Cardiac septum (tissue), 1 donor: ENCODE measurements at regions not wholly inside any gene's neighbourhood (a gene's known extent, or its start where the extent isn't known, plus 50 kb on each side); places are given as distances from the start of the nearest gene placed in this dataset.
"Not testable (repeated sequence)": the region's sequence is repeated elsewhere in the genome, so short reads cannot be mapped to it uniquely, and the experiment has no call there.

Experiments used
- DNase-seq: peaks from one replicate; pipeline ENCODE4 v3.0.0-alpha.2; 2020; ENCODE audit warnings: low spot score
- intact Hi-C: fragments of 100-400 bp; cut with DNase I; formaldehyde crosslinking; loops from one replicate; pipeline ENCODE4 v1.14.0; 2022
- donor health status: DM: no; HTN: no; CAD: no.

DNA sequence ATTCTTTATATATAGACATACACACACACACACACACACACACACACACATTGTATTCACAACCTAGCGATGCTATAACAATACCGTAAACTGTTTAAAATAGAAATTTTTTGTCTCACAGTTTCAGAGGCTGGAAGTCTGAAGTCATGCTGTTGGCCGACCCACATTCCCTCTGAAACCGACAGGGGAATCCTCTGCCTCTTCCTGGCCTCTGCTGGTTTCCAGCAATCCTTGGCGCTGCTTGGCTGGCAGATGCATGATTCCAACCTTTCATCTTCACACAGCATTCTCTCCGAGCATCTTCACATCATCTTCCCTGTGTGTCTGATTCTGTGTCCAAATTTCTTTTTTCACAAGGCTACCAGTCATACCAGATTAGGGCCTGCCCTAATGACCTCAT is 94.8 kb downstream of the CCDC71L start:
- intact Hi-C loops: no loop called here
- no peak for DNase-seq

- DNase-seq: no peak
- intact Hi-C loops: no loop called here
These were observed 95.5 kb downstream of the CCDC71L start for GRCh38 chr7:106565428-106565827.

- no peak for DNase-seq
- intact Hi-C loops: no loop called here
These were observed 97.3 kb downstream of the CCDC71L start for GRCh38 chr7:106563466-106564150.

- intact Hi-C loops: no loop called here
These were observed 98.1 kb downstream of the CCDC71L start for GRCh38 chr7:106562711-106563366.

DNA sequence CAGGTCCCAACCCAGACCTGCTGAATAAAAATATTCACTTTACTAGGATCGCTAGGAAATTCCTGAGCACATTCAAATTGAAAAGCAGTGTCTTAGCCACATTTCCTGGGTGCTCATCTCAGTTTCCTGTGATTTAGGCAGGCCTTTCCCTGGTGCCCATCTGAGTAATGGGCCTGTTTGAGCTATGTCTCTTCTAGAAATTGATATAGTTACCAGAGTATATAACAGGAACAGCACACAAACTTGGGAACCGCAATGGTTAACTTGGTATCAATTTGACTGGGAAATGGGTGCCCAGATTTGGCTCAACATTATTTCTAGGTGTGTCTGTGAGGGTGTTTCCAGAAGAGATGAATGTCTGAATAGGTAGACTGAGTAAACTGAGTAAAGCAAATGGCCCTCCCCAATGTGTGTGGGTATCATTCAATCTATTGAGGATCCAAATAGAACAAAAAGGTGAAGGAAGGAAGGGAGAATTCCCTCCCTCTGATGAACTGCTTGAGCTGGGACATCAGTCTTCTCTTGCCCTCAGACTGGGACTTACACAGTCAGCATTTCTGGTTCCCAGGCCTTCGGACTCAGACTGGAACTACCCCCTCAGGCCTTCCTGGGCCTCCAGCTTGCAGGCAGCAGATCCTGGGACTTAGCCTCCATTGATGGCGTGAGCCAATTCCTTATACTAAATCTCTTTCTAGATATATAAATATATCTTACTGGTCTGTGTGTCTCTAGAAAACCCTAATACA is 99.1 kb downstream of the CCDC71L start:
- intact Hi-C loops: no loop called here
- DNase-seq: no peak

More at GRCh38 chr7:106562711-106563366, 98.1 kb downstream of the CCDC71L start:
- DNase-seq: no peak

DNA sequence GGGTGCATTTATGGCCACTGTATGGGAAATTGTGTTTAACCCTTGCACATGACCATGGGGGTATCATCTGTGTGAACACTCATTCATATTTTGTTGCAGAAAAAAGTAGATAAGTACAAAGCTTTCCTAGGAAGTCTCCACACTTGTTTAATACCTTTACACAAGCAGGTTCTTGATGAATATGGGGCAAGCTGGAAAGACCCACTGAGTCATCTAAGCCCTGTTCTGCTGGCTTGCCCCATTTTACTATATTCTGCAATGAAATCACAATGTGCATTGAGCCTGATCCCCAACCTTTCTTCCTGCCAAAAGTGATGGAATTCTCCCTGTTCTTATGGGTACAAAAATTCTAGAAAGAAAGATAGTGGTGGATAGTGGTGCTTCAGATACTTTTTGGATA is 99.8 kb downstream of the CCDC71L start:
- intact Hi-C loops: no loop called here
- no peak for DNase-seq

DNA sequence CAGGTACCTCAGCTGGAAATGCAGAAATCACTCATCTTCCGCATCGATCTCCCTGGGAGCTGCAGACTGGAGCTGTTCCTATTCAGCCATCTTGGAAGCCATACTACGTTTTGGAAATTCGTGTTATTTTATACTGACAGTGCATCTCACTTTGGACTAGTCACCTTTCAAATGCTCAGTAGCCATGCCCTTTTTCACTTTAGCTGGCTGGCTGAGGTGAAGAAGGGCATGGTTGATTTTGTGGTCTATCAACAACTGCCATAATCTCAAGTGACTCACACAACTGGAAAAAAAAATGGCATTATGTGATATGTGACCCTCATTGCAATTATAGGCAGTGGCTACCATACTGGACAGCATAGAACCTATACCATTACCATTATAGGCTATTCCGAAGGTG is 100.5 kb downstream of the CCDC71L start:
- intact Hi-C loops: no loop called here
- DNase-seq: no peak

GRCh38 chr7:106556244-106556643 is 104.7 kb downstream of the CCDC71L start:
- DNase-seq, intact Hi-C loops: not testable (repeated sequence)

- DNase-seq, intact Hi-C loops: not testable (repeated sequence)
These were observed 106.3 kb downstream of the CCDC71L start for GRCh38 chr7:106554623-106555022.

DNA sequence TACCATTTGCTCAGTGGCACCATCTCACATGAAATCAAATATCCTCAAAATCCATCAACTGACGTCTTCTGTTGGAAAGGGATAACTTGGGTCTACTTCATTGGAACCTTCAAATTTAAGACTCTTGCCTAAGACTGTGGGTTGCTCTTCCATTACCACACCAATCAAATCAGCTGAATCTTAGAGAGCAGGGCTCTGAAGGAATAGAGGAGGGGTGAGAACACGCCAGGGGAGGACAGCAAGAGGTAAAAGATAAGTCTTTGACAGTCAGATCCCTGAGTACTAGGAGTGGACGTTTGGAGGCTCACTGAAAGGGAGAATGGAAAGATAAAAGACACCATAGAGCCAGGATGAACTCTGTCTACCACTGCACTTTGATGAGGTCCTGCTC is 107.5 kb downstream of the CCDC71L start:
- DNase-seq: no peak
- intact Hi-C loops: no loop called here

DNA sequence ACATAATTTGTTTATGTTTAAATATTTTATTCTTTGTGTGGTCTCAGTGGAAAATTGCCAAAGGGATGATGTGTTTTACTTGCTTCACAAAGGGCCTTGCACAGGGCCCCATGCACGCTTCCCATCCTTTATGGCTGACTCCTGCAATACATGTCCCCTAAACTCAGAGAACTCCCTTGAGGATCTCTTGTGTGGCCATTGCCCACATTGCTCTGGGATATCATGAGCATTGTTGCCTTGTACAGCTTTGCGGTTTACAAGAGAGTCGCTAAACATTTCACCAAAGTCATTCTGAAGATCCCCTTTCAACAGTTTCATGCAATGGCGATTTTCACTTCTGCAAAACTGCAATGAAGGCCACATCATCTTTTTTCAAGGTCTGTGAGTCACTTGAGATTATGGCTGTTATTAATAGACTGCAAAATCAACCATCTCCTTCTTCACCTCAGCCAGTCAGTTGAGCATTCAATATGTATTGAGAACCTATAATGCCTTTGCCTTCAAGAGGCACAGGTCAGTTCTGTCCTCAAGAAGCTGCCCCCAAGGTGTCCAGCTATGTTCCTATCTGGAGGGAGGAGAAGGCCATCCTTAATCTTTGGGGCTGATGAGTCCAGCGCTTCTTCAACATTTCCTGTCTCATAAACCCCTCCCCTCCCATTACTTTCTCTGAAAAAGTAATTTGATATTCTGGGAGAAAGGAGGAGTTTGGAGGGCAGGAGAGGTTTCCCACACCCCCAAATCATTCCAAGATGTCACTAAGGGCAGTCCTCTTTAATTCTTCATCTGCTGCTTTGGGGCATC is 108.1 kb downstream of the CCDC71L start:
- intact Hi-C loops: no loop called here
- no peak for DNase-seq

DNA sequence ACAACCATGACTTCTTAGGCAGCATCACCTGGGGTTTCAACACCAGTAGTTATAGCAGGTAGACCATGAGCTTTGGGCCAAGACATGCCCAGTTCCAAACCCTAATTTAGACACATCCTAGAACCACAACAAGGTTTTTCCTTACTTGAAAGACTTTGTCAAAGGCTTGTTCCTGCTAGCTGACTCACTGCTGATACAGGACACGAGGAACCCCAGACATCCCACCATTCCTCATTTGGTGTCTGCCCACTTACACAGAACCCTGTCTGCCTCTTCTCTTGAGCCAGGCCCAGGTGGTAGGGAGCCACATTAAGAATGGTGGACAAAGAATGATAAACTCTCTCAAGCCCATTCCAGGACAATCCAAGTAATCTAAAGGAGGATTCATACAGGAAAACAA is 109.0 kb downstream of the CCDC71L start:
- intact Hi-C loops: no loop called here
- no peak for DNase-seq

DNA sequence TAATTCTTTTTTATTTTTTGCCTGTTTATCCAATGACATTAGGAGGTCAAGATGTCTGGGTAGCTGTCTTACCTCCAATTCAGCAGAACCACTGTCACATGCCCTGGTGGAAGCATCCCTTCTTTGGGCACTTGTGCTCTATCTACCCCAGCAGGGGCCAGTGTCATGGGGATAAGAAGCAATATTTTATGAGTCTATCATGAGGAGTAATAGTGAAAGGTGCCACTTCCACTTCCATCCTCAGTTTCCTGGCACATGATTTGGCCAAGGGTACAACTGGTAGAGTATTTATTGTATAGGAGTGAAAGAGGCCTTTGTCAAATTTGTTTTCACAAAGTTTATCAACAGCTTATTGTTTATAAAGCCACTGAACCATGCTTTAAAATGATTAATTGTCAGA is 112.5 kb downstream of the CCDC71L start:
- no peak for DNase-seq
- intact Hi-C loops: no loop called here

GRCh38 chr7:106545275-106545674 is 115.7 kb downstream of the CCDC71L start:
- no peak for DNase-seq
- intact Hi-C loops: no loop called here

GRCh38 chr7:106543221-106543757 is 117.7 kb downstream of the CCDC71L start:
- no peak for DNase-seq
- intact Hi-C loops: loop anchor here (2.0 to 5.0 kb wide), 3 partner anchors 119 to 366 kb away; partner anchors contain the start of gene CCDC71L

DNA sequence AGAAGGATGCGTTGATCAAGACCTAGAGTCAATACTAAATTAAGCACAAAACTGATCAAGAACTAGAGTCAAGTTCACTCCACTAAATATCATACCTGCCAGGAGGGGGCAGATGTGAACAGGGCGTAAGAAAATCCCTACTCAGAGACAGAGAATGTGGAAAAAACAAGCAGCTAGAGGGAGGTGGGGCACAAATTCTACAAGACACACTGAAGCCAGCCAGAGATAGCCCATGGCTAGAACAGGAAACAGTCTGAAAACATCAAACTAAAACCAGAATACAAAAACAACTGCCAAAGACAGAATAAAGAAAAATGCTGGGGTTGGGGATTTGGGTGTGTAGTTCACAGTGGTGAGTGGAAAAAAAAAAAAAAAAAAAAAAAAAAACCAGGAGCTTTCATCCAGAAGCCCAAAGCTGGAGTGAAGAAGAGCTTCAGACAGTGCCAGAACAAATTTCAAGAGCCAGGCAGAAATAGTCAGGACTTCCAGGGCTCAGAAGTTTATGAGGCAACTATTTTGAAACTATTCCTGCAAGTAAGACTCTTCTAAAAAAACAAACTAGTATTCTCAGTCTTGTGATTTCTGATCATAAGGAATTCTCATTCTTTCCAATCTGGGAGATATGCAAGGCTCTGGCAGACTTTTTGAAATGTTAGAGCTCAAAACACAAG is 118.3 kb downstream of the CCDC71L start:
- intact Hi-C loops: loop anchor here (2.0 to 5.0 kb wide), 3 partner anchors 120 to 366 kb away; partner anchors contain the start of gene CCDC71L
- no peak for DNase-seq

DNA sequence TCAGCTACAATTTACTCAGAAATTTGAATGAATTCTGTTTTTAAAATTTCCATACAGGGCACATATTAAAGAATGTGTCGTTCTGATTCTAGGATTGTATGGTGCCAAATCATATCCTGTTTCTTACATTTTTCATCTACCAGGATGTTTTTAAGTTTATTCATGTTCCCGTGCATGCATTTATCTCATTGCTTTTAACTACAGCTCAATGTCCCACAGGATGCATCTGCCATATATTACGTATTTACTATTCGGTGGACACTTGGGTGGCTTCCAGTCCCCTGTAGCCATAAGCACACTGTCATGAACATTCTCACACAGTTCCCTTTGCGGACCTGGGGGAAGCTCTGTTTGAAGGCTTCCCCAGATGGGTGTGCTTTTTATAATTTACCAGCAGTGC is 122.3 kb downstream of the CCDC71L start:
- intact Hi-C loops: no loop called here
- DNase-seq: no peak

DNA sequence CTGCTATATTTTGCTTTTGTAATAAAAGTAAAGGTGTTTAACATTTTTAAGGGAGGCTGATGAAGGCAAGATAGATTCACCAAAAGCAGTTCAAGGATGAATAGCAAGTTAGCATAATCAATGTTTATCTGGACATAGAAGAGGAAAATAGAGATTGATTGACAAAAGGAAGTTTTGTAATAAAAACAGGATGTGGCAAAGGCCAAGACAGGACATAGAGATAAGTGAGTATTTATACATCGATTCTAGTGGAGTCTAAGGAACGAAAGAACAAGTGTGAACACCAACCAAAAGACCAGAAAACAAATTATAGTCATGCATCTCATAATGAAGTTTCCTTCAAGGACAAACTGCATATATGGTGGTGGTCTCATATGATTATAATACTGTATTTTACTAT is 123.8 kb downstream of the CCDC71L start:
- no peak for DNase-seq
- intact Hi-C loops: no loop called here

DNA sequence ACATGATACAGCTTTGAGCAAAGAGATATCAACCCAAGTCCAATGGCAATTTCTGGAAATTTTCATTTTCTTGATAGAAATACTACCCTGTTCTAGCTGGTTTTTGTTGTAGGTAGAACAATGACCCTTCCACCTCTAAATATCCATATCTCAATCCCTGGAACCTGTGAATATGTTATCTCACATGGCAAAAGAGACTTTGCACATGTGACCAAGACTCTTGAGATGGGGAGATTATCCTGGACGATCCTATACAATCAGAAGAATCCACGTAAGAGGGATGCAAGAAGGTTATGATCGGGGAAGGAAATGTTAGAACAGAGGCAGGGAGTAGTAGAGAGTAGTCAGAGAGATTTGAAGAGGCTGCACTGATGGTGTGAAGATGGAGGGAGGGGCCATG is 124.9 kb downstream of the CCDC71L start:
- no peak for DNase-seq
- intact Hi-C loops: no loop called here
